K562 (cell line): ENCODE measurements at regions not wholly inside any gene's neighbourhood (a gene's known extent, or its start where the extent isn't known, plus 50 kb on each side); places are given as distances from the start of the nearest gene placed in this dataset.

Source experiments
- ATAC-seq: fragments of 200-7000 bp; cut with Tn5 transposase; 3 replicates; pipeline ENCODE4 v1.9.1; 2020; ENCODE audit warnings: moderate library complexity
- BruUV-seq: library from RNA; stranded (reverse); fragments of 400-500 nt; replicated peaks from 2 replicates; lab custom pipeline; 2021; lab: Mats Ljungman, UMichigan
- CTCF ChIA-PET: fragments of 300-600 bp; formaldehyde crosslinking; extraction: SDS; loops from one replicate; lab custom pipeline; 2021; ENCODE audit warnings: low intra/inter-chr PET ratio; lab: Yijun Ruan, JAX
- POLR2A ChIA-PET: fragments of 300-600, 350-650 bp; sonication (Branson Sonifier 250); formaldehyde crosslinking; extraction: SDS; loops from one replicate; lab custom pipeline; 2021; ENCODE audit warnings: antibody characterized with exemption, inconsistent platforms; lab: Yijun Ruan, JAX
- DNase-seq, 4 experiments: peaks; one replicate each; pipeline versions ENCODE4 v3.0.0 to v3.0.0-alpha.2; 2011 to 2018; ENCODE audit warnings: low spot score in 3 of 4, mixed read lengths in 3 of 4; ENCODE audit errors: extremely low read depth in 1 of 4
- FAIRE-seq: peaks from 2 replicates; lab custom pipeline; 2011; peaks lifted over from hg19 to GRCh38; lab: Jason Lieb, UNC
- H2AFZ ChIP-seq: 2 replicates; pipeline ENCODE4 v1.6.0; 2011; ENCODE audit warnings: low read depth, low read length, control low read depth, inconsistent platforms
- H3K27ac ChIP-seq: fragments of 200-600 bp; 3 replicates; pipeline ENCODE4 v1.8.0; 2011; ENCODE audit warnings: low read depth, mild to moderate bottlenecking, control low read depth, inconsistent platforms, low read length, moderate library complexity, mixed read lengths; ENCODE audit errors: extremely low read depth
- H3K27me3 ChIP-seq, 2 experiments: fragments of 300-600 bp in 1 of 2; 2 replicates in 1 of 2; 3 replicates in 1 of 2; pipeline versions ENCODE4 v1.6.0 to v1.8.0; 2011; ENCODE audit warnings: inconsistent platforms in 2 of 2, low read length in 2 of 2, mild to moderate bottlenecking in 1 of 2, mixed read lengths in 1 of 2, moderate library complexity in 1 of 2; ENCODE audit not compliant: control insufficient read depth in 2 of 2, insufficient read depth in 2 of 2
- H3K36me3 ChIP-seq: fragments of 300-600 bp; 3 replicates; pipeline ENCODE4 v1.8.0; 2011; ENCODE audit warnings: mild to moderate bottlenecking, low read length, inconsistent platforms; ENCODE audit not compliant: control insufficient read depth, insufficient read depth
- H3K4me1 ChIP-seq, 2 experiments: fragments of 200-600 bp in 1 of 2; replicated peaks in 1 of 2; 2 replicates in 1 of 2; 3 replicates in 1 of 2; pipeline versions ENCODE4 v1.5.1 to v1.8.0; 2011; ENCODE audit warnings: inconsistent platforms in 2 of 2, low read length in 2 of 2, mild to moderate bottlenecking in 1 of 2, mixed read lengths in 1 of 2, moderate library complexity in 1 of 2; ENCODE audit not compliant: control insufficient read depth in 2 of 2, insufficient read depth in 2 of 2
- H3K4me2 ChIP-seq: 2 replicates; pipeline ENCODE4 v1.6.1; 2011; ENCODE audit warnings: low read length, control low read depth, inconsistent platforms, mixed read lengths; ENCODE audit not compliant: insufficient read depth
- H3K4me3 ChIP-seq: fragments of 200-600 bp; sonication (generic), shearing (Covaris generic); 2 replicates; pipeline ENCODE4 v1.5.1; 2016; ENCODE audit warnings: control low read depth, inconsistent platforms
- H3K79me2 ChIP-seq: fragments of 200-600 bp; 3 replicates; pipeline ENCODE4 v1.8.0; 2011; ENCODE audit warnings: low read length, inconsistent platforms; ENCODE audit not compliant: control insufficient read depth, insufficient read depth
- H3K9ac ChIP-seq, 2 experiments: 2 replicates each; pipeline versions ENCODE4 v1.6.0 to v1.6.1; 2011; ENCODE audit warnings: low read depth in 2 of 2, low read length in 2 of 2, control low read depth in 1 of 2, inconsistent platforms in 1 of 2, mild to moderate bottlenecking in 1 of 2, mixed read lengths in 1 of 2; ENCODE audit not compliant: insufficient read depth in 1 of 2
- H3K9me1 ChIP-seq: one replicate; pipeline ENCODE4 v1.6.0; 2011; ENCODE audit warnings: inconsistent platforms, mild to moderate bottlenecking, low read length, moderate library complexity; ENCODE audit not compliant: control insufficient read depth, insufficient read depth
- H3K9me3 ChIP-seq: replicated peaks from 2 replicates; pipeline ENCODE4 v1.5.1; 2011; ENCODE audit warnings: low read depth, low read length, inconsistent platforms; ENCODE audit not compliant: control insufficient read depth, insufficient read depth
- H4K20me1 ChIP-seq: replicated peaks from 2 replicates; pipeline ENCODE4 v1.6.1; 2011; ENCODE audit warnings: low read length, inconsistent platforms, mixed read lengths; ENCODE audit not compliant: control insufficient read depth, insufficient read depth
- ARID4B ChIP-seq: sonication (generic); formaldehyde crosslinking; IDR thresholded peaks from 2 replicates; pipeline ENCODE4 v1.8.0; 2022; ENCODE audit warnings: mild to moderate bottlenecking, missing genetic modification reagents
- BRD4 ChIP-seq: fragments of 200-600 bp; sonication (generic); IDR thresholded peaks from 2 replicates; pipeline ENCODE4 v1.6.1; 2017; ENCODE audit warnings: inconsistent platforms
- CC2D1A ChIP-seq: fragments of 450-650 bp; IDR thresholded peaks from 2 replicates; pipeline ENCODE4 v1.6.1; 2017; ENCODE audit warnings: mild to moderate bottlenecking
- CREB3 ChIP-seq: fragments of 450-650 bp; conservative IDR thresholded peaks from 2 replicates; pipeline ENCODE4 v1.6.1; 2016; ENCODE audit warnings: missing genetic modification characterization, low read depth, mild to moderate bottlenecking, missing compliant biosample characterization, moderate library complexity
- NELFE ChIP-seq: IDR thresholded peaks from 2 replicates; pipeline ENCODE4 v1.6.1; 2011; ENCODE audit warnings: mild to moderate bottlenecking; ENCODE audit not compliant: insufficient read depth, insufficient read length
- NR3C1 ChIP-seq: sonication (generic); formaldehyde crosslinking; IDR thresholded peaks from 2 replicates; pipeline ENCODE4 v1.8.1; 2022; ENCODE audit warnings: missing genetic modification reagents
- RFX5 ChIP-seq: IDR thresholded peaks from 2 replicates; pipeline ENCODE4 v1.6.1; 2011; ENCODE audit warnings: low read depth, mild to moderate bottlenecking, improper control_type of control experiment, low read length
- SAFB ChIP-seq: fragments of 200-400 bp; formaldehyde crosslinking; IDR thresholded peaks from 2 replicates; pipeline ENCODE4 v1.6.1; 2017; ENCODE audit warnings: low read depth, low read length, borderline replicate concordance
- SETDB1 ChIP-seq: IDR thresholded peaks from one replicate; pipeline ENCODE4 v1.6.1; 2012; ENCODE audit warnings: low read length, control low read depth, inconsistent platforms
- SMAD2 ChIP-seq: fragments of 150-350 bp; IDR thresholded peaks from 2 replicates; pipeline ENCODE4 v1.6.1; 2014; ENCODE audit warnings: low read depth, mild to moderate bottlenecking, low read length
- TOE1 ChIP-seq, 2 experiments: fragments of 450-650 bp in 1 of 2; sonication (generic) in 1 of 2; formaldehyde crosslinking in 1 of 2; IDR thresholded peaks; 2 replicates each; pipeline versions ENCODE4 v1.7.1 to v1.8.0; 2016 to 2022; ENCODE audit warnings: borderline replicate concordance in 2 of 2, mild to moderate bottlenecking in 2 of 2, antibody characterized with exemption in 1 of 2, inconsistent platforms in 1 of 2, low read depth in 1 of 2, missing genetic modification reagents in 1 of 2, moderate library complexity in 1 of 2
- ZC3H8 ChIP-seq: fragments of 450-650 bp; IDR thresholded peaks from 2 replicates; pipeline ENCODE4 v1.6.1; 2017
- WGBS: fragments of 100-300 bp; shearing (Covaris generic); methylation state at CpG from one replicate; pipeline ENCODE4 v1.1.6; 2016; ENCODE audit warnings: low coverage, mixed read lengths; ENCODE audit not compliant: insufficient coverage; ENCODE audit errors: missing lambda C conversion rate; 5-methylcytosine and 5-hydroxymethylcytosine counted together
- in situ Hi-C: fragments of 300-500 bp; cut with MboI; formaldehyde crosslinking; loops from 4 replicates; pipeline ENCODE4 v1.15.0; 2018; ENCODE audit warnings: inconsistent platforms, mixed read lengths
- intact Hi-C: fragments of 100-400 bp; cut with micrococcal nuclease; formaldehyde crosslinking; loops from 2 replicates; pipeline ENCODE4 v1.14.2; 2022
- TF ChIP-seq, protein P1 (sequence below): sonication (generic); formaldehyde crosslinking; IDR thresholded peaks from 2 replicates; pipeline ENCODE4 v1.8.1; 2022; ENCODE audit warnings: missing genetic modification reagents
- TF ChIP-seq, protein P2 (sequence below): fragments of 250-450 bp; sonication (Bioruptor Pico); IDR thresholded peaks from 2 replicates; pipeline ENCODE4 v1.5.0; 2021; ENCODE audit warnings: mild to moderate bottlenecking, borderline replicate concordance

- Histone ChIP-seq H2AFZ (no peak overlapping the region), H3K9me1 (no peaks in the 10 kb centered on the region), H3K4me1 (no peaks in the 10 kb centered on the region), H3K27ac (no peak overlapping the region), H4K20me1 (no peaks in the 10 kb centered on the region), H3K4me3 (no peak overlapping the region), H3K9me3 (no peaks in the 10 kb centered on the region), H3K79me2 (no peaks in the 10 kb centered on the region), H3K9ac (no peak overlapping the region), H3K27me3 (no peaks in the 10 kb centered on the region), H3K36me3 (0 out of 3 replicates have a peak, but pooled peaks cover 2% of the 10 kb centered on the region), H3K4me2 (no peak overlapping the region)
- no peak for FAIRE-seq
- DNase-seq = no peak
- in situ Hi-C loops (no loop called here), intact Hi-C loops (no loop called here)
- TF ChIP-seq CC2D1A (no peak), ZC3H8 (no peak), NR3C1 (no peak), BRD4 (no peak), SAFB (no peak), TOE1 (IDR thresholded peaks at IDR 0.05; ENCODE audit: borderline replicate concordance) (no peak), TOE1 (CRISPR knock-in tag; IDR thresholded peaks at IDR 0.05; ENCODE audit: borderline replicate concordance, low read depth) (no peak), NELFE (no peak), CREB3 (no peak), RFX5 (no peak), ARID4B (no peak), SETDB1 (no peak), SMAD2 (no peak)
- TF ChIP-seq, protein P1, sequence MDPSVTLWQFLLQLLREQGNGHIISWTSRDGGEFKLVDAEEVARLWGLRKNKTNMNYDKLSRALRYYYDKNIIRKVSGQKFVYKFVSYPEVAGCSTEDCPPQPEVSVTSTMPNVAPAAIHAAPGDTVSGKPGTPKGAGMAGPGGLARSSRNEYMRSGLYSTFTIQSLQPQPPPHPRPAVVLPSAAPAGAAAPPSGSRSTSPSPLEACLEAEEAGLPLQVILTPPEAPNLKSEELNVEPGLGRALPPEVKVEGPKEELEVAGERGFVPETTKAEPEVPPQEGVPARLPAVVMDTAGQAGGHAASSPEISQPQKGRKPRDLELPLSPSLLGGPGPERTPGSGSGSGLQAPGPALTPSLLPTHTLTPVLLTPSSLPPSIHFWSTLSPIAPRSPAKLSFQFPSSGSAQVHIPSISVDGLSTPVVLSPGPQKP (CRISPR knock-in tag) = no peak
- TF ChIP-seq, protein P2, sequence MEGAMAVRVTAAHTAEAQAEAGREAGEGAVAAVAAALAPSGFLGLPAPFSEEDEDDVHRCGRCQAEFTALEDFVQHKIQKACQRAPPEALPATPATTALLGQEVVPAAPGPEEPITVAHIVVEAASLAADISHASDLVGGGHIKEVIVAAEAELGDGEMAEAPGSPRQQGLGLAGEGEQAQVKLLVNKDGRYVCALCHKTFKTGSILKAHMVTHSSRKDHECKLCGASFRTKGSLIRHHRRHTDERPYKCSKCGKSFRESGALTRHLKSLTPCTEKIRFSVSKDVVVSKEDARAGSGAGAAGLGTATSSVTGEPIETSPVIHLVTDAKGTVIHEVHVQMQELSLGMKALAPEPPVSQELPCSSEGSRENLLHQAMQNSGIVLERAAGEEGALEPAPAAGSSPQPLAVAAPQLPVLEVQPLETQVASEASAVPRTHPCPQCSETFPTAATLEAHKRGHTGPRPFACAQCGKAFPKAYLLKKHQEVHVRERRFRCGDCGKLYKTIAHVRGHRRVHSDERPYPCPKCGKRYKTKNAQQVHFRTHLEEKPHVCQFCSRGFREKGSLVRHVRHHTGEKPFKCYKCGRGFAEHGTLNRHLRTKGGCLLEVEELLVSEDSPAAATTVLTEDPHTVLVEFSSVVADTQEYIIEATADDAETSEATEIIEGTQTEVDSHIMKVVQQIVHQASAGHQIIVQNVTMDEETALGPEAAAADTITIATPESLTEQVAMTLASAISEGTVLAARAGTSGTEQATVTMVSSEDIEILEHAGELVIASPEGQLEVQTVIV = no peak
- WGBS = 90% methylated on average over 8 of the region's 8 CpGs
- no TSS peak for BruUV-seq
- ChIA-PET POLR2A (no interaction called here), CTCF (no interaction called here)
- no peak for ATAC-seq
These were observed 62.2 kb downstream of the PYDC2 start for GRCh38 chr3:191523148-191523547.
